ENCODE measurements at regions not wholly inside any gene's neighbourhood (a gene's known extent, or its start where the extent isn't known, plus 50 kb on each side); places are given as distances from the start of the nearest gene placed in this dataset.

DNA sequence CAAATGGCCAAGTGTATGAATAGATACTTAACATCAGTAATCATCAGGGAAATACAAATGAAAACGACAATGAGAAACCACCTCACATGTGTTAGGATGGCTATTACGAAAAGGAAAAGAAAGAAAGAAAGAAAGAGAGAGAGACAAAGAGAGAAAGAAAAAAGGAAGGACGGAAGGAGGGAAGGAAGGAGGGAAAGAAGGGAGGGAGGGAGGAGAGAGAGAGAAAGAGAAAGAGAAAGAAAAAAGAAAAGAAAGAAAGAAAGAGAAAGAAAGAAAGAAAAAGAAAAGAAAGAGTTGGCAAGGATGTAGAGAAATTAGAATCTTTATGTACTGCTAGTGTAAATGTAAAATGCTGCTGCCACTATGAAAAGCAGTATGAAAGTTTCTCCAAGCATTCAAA is 90.7 kb upstream of the DPT start:
- TF ChIP-seq, protein P1, sequence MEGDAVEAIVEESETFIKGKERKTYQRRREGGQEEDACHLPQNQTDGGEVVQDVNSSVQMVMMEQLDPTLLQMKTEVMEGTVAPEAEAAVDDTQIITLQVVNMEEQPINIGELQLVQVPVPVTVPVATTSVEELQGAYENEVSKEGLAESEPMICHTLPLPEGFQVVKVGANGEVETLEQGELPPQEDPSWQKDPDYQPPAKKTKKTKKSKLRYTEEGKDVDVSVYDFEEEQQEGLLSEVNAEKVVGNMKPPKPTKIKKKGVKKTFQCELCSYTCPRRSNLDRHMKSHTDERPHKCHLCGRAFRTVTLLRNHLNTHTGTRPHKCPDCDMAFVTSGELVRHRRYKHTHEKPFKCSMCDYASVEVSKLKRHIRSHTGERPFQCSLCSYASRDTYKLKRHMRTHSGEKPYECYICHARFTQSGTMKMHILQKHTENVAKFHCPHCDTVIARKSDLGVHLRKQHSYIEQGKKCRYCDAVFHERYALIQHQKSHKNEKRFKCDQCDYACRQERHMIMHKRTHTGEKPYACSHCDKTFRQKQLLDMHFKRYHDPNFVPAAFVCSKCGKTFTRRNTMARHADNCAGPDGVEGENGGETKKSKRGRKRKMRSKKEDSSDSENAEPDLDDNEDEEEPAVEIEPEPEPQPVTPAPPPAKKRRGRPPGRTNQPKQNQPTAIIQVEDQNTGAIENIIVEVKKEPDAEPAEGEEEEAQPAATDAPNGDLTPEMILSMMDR (IDR thresholded peaks at IDR 0.05): no peak
- TF ChIP-seq POLR2A (IDR thresholded peaks at IDR 0.05) (no peak), POLR2AphosphoS5 (IDR thresholded peaks at IDR 0.05; ENCODE audit: insufficient read depth in 1 of 2, low read depth in 1 of 2) (no peak)
